IMR-90 (cell line): ENCODE measurements at regions not wholly inside any gene's neighbourhood (a gene's known extent, or its start where the extent isn't known, plus 50 kb on each side); places are given as distances from the start of the nearest gene placed in this dataset.

Experiments
- ATAC-seq: fragments of 200-7000 bp; cut with Tn5 transposase; 2 replicates; pipeline ENCODE4 v1.9.1; 2020; ENCODE audit warnings: low read depth, mild to moderate bottlenecking, moderate library complexity
- BruUV-seq: library from RNA; stranded (reverse); fragments of 400-500 nt; replicated peaks from 2 replicates; lab custom pipeline; 2021; lab: Mats Ljungman, UMichigan
- CTCF ChIA-PET: fragments of 300-600 bp; formaldehyde crosslinking; extraction: SDS; loops from one replicate; lab custom pipeline; 2021; ENCODE audit warnings: antibody characterized with exemption; lab: Yijun Ruan, JAX
- POLR2A ChIA-PET: fragments of 300-600 bp; sonication (Branson Sonifier 250); formaldehyde crosslinking; loops from one replicate; lab custom pipeline; 2022; ENCODE audit warnings: antibody characterized with exemption; ENCODE audit not compliant: unreplicated experiment; lab: Charles Lee
- DNase-seq: peaks from one replicate; pipeline ENCODE4 v3.0.0; 2013
- H2AFZ ChIP-seq: replicated peaks from 2 replicates; pipeline ENCODE3; 2013; ENCODE audit warnings: low read length, mild to moderate bottlenecking; ENCODE audit not compliant: poor library complexity
- H2AK5ac ChIP-seq: 2 replicates; pipeline ENCODE4 v1.6.1; 2013; ENCODE audit warnings: low read depth, low read length, inconsistent platforms
- H2AK9ac ChIP-seq: replicated peaks from 2 replicates; pipeline ENCODE3; 2013; ENCODE audit warnings: mild to moderate bottlenecking, low read depth, low read length, moderate library complexity; ENCODE audit not compliant: poor library complexity
- H2BK120ac ChIP-seq: 2 replicates; pipeline ENCODE4 v1.6.1; 2013; ENCODE audit warnings: low read depth, low read length, inconsistent platforms
- H2BK15ac ChIP-seq: 3 replicates; pipeline ENCODE4 v1.6.1; 2013; ENCODE audit warnings: low read depth, low read length, inconsistent platforms
- H2BK20ac ChIP-seq: 2 replicates; pipeline ENCODE4 v1.6.1; 2013; ENCODE audit warnings: low read depth, mild to moderate bottlenecking, inconsistent platforms, low read length, moderate library complexity
- H2BK5ac ChIP-seq: 2 replicates; pipeline ENCODE4 v1.6.1; 2013; ENCODE audit warnings: mild to moderate bottlenecking, low read depth, low read length, inconsistent platforms; ENCODE audit not compliant: poor library complexity, severe bottlenecking
- H3K14ac ChIP-seq: replicated peaks from 2 replicates; pipeline ENCODE4 v1.6.1; 2013; ENCODE audit warnings: low read depth, low read length, inconsistent platforms
- H3K18ac ChIP-seq: 2 replicates; pipeline ENCODE4 v1.6.1; 2013; ENCODE audit warnings: low read depth, low read length, control low read depth
- H3K23ac ChIP-seq: 2 replicates; pipeline ENCODE4 v1.6.1; 2013; ENCODE audit warnings: low read depth, low read length, inconsistent platforms
- H3K27ac ChIP-seq: 2 replicates; pipeline ENCODE4 v1.5.1; 2013; ENCODE audit warnings: mild to moderate bottlenecking, control low read depth, low read length; ENCODE audit not compliant: insufficient read depth
- H3K27me3 ChIP-seq: 2 replicates; pipeline ENCODE4 v1.6.1; 2013; ENCODE audit warnings: low read length; ENCODE audit not compliant: control insufficient read depth, insufficient read depth
- H3K36me3 ChIP-seq: 2 replicates; pipeline ENCODE4 v1.6.1; 2013; ENCODE audit warnings: low read length, mixed read lengths; ENCODE audit not compliant: control insufficient read depth, insufficient read depth
- H3K4ac ChIP-seq: 2 replicates; pipeline ENCODE4 v1.6.1; 2013; ENCODE audit warnings: low read depth, low read length, inconsistent platforms
- H3K4me1 ChIP-seq: 2 replicates; pipeline ENCODE4 v1.6.1; 2013; ENCODE audit warnings: low read length, mixed read lengths; ENCODE audit not compliant: control insufficient read depth, insufficient read depth
- H3K4me2 ChIP-seq: 2 replicates; pipeline ENCODE4 v1.6.1; 2013; ENCODE audit warnings: low read depth, mild to moderate bottlenecking, control low read depth, low read length, moderate library complexity
- H3K4me3 ChIP-seq: 2 replicates; pipeline ENCODE4 v1.5.1; 2013; ENCODE audit warnings: low read depth, mild to moderate bottlenecking, control low read depth, low read length, moderate library complexity; ENCODE audit not compliant: insufficient read depth
- H3K56ac ChIP-seq: 2 replicates; pipeline ENCODE4 v1.6.1; 2013; ENCODE audit warnings: low read length, inconsistent platforms; ENCODE audit not compliant: insufficient read depth; ENCODE audit errors: extremely low read depth
- H3K79me1 ChIP-seq, 2 experiments: 2 replicates each; pipeline ENCODE4 v1.6.1; 2013; ENCODE audit warnings: low read length in 2 of 2, inconsistent platforms in 1 of 2, low read depth in 1 of 2
- H3K9ac ChIP-seq: 2 replicates; pipeline ENCODE4 v1.6.1; 2013; ENCODE audit warnings: low read depth, low read length, control low read depth
- H3K9me1 ChIP-seq: 2 replicates; pipeline ENCODE4 v1.6.1; 2013; ENCODE audit warnings: low read length, inconsistent platforms; ENCODE audit not compliant: insufficient read depth
- H3K9me3 ChIP-seq: 2 replicates; pipeline ENCODE4 v1.6.1; 2013; ENCODE audit warnings: low read length; ENCODE audit not compliant: control insufficient read depth, insufficient read depth
- H4K20me1 ChIP-seq: 2 replicates; pipeline ENCODE4 v1.6.1; 2013; ENCODE audit warnings: low read length, inconsistent platforms; ENCODE audit not compliant: insufficient read depth
- H4K5ac ChIP-seq: 2 replicates; pipeline ENCODE4 v1.6.1; 2013; ENCODE audit warnings: mild to moderate bottlenecking, low read depth, low read length, control low read depth
- H4K8ac ChIP-seq, 2 experiments: 2 replicates each; pipeline ENCODE4 v1.6.1; 2013; ENCODE audit warnings: low read depth in 2 of 2, low read length in 2 of 2, control low read depth in 1 of 2, inconsistent platforms in 1 of 2
- H4K91ac ChIP-seq: 2 replicates; pipeline ENCODE4 v1.6.1; 2013; ENCODE audit warnings: low read depth, low read length, inconsistent platforms; ENCODE audit not compliant: insufficient read depth
- BHLHE40 ChIP-seq: fragments of 150-350 bp; IDR thresholded peaks from 2 replicates; pipeline ENCODE4 v1.6.1; 2016; ENCODE audit warnings: mild to moderate bottlenecking, low read depth, low read length
- FOS ChIP-seq: fragments of 150-350 bp; IDR thresholded peaks from 2 replicates; pipeline ENCODE4 v1.6.1; 2016; ENCODE audit warnings: low read depth, low read length
- MAFK ChIP-seq: IDR thresholded peaks from 2 replicates; pipeline ENCODE4 v1.6.1; 2012; ENCODE audit warnings: low read depth, low read length, improper control_type of control experiment
- MXI1 ChIP-seq: IDR thresholded peaks from 2 replicates; pipeline ENCODE4 v1.6.1; 2012; ENCODE audit warnings: low read depth, mild to moderate bottlenecking, low read length, moderate library complexity, borderline replicate concordance
- NFE2L2 ChIP-seq: fragments of 150-350 bp; IDR thresholded peaks from 2 replicates; pipeline ENCODE4 v1.6.1; 2016; ENCODE audit warnings: low read depth, mild to moderate bottlenecking, low read length
- RFX5 ChIP-seq: IDR thresholded peaks from 2 replicates; pipeline ENCODE4 v1.8.0; 2012; ENCODE audit warnings: low read depth, mild to moderate bottlenecking, low read length, moderate library complexity
- USF2 ChIP-seq: fragments of 150-350 bp; IDR thresholded peaks from 2 replicates; pipeline ENCODE4 v1.6.1; 2017; ENCODE audit warnings: mild to moderate bottlenecking, antibody characterized with exemption, low read length, low read depth
- WGBS, 2 experiments: methylation state at CpG; one replicate each; pipeline versions ENCODE4 v1.1.5 to v1.1.7; 2013; ENCODE audit warnings: missing lambda C conversion rate in 2 of 2; ENCODE audit not compliant: insufficient read length in 1 of 2; ENCODE audit errors: extremely low coverage in 2 of 2; 5-methylcytosine and 5-hydroxymethylcytosine counted together
- dilution Hi-C: fragments of 300-500 bp; cut with HindIII; formaldehyde crosslinking; loops from one replicate; pipeline ENCODE4 v1.14.3; 2018; ENCODE audit warnings: low sequenced_read_pairs; ENCODE audit not compliant: unreplicated experiment
- in situ Hi-C: fragments of 300-500 bp; cut with MboI; formaldehyde crosslinking; loops from 3 replicates; pipeline ENCODE4 v1.14.3; 2019; ENCODE audit warnings: low sequenced_read_pairs, inconsistent platforms, mixed read lengths
- intact Hi-C: fragments of 100-400 bp; cut with micrococcal nuclease; formaldehyde crosslinking; loops from 2 replicates; pipeline ENCODE4 v1.10.0; 2022

GRCh38 chr2:199042660-199043379 lies 414.9 kb downstream of the SATB2 start:
- H2BK5ac ChIP-seq: no peak overlapping the region
- TF ChIP-seq NFE2L2 (no peak), BHLHE40 (no peak), USF2 (no peak), MXI1 (no peak), RFX5 (no peak), FOS (no peak), MAFK (peak; percentile 40; the same call in 1 of the 2 replicates)

More at GRCh38 chr2:199042660-199043379, 414.9 kb downstream of the SATB2 start:
- Histone ChIP-seq H3K9ac (no peak overlapping the region), H3K36me3 (no peaks in the 10 kb centered on the region), H3K56ac (no peak overlapping the region), H3K27me3 (no peaks in the 10 kb centered on the region), H4K91ac (no peak overlapping the region), H3K4me2 (no peak overlapping the region), H2BK20ac (no peak overlapping the region), H3K14ac (no peak overlapping the region), H4K5ac (no peak overlapping the region), H3K18ac (no peak overlapping the region), H3K9me3 (no peaks in the 10 kb centered on the region), H3K4ac (no peak overlapping the region), H3K4me3 (no peak overlapping the region), H2AK9ac (no peak overlapping the region), H2BK120ac (no peak overlapping the region), H3K23ac (no peak overlapping the region), H3K9me1 (no peaks in the 10 kb centered on the region), H4K20me1 (no peaks in the 10 kb centered on the region), H3K27ac (no peak overlapping the region), H2AFZ (no peak overlapping the region), H2AK5ac (no peak overlapping the region), H4K8ac (no peak overlapping the region), H3K79me1 (no peaks in the 10 kb centered on the region), H2BK15ac (no peak overlapping the region), H3K4me1 (no peaks in the 10 kb centered on the region)
- 86% methylated on average over 1 of the region's 2 CpGs; no CpG with 5 or more reads in 1 of the 2 experiments for WGBS, 2 experiments
- dilution Hi-C loops (no loop called here), intact Hi-C loops (no loop called here), in situ Hi-C loops (no loop called here)
- BruUV-seq: no TSS peak
- DNase-seq: no peak
- ChIA-PET POLR2A (no interaction called here), CTCF (no interaction called here)
- no peak for ATAC-seq
